Activated CD4-positive, CD25-positive, alpha-beta regulatory T cell treated with anti-CD3 and anti-CD28 coated beads, Interleukin-2, amount 50 U/mL, for 24 hours (primary cell): ENCODE measurements at regions not wholly inside any gene's neighbourhood (a gene's known extent, or its start where the extent isn't known, plus 50 kb on each side); places are given as distances from the start of the nearest gene placed in this dataset.
"Not testable (repeated sequence)": the region's sequence is repeated elsewhere in the genome, so short reads cannot be mapped to it uniquely, and the experiment has no call there.

Experiments used
- ATAC-seq, 2 donors: fragments of 150-1000 bp; cut with Tn5 transposase; one replicate each; pipeline ENCODE4 v1.10.0; 2021; ENCODE audit warnings: mild to moderate bottlenecking in 1 of 2, moderate library complexity in 1 of 2

GRCh38 chr20:12072954-12073264 is 155.2 kb downstream of the BTBD3 start:
- no peak for ATAC-seq

DNA sequence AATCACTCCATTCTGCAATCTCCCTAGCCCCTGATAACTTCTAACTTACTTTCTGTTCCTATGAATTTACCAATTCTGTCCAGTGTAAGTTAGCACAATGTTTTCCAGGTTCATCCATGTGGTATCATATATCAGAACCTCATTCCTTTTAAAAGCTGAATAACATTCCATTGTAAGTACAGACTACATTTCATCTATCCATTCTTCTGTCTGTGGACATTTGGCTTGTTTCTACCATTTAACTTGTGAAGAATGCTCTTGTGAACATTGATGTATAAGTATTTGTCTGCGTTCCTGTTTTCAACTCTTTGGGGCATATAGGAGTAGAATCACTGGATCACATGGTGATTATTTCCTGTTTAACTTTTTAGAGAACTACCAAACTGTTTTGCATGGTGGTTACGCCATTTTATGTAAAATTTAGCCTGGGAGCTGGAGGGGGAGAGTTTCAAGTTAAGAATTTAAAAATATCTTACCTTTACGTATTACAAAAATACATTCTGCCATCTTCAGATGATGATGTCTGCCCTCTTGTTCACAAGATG is 156.5 kb downstream of the BTBD3 start:
- ATAC-seq, result no peak

DNA sequence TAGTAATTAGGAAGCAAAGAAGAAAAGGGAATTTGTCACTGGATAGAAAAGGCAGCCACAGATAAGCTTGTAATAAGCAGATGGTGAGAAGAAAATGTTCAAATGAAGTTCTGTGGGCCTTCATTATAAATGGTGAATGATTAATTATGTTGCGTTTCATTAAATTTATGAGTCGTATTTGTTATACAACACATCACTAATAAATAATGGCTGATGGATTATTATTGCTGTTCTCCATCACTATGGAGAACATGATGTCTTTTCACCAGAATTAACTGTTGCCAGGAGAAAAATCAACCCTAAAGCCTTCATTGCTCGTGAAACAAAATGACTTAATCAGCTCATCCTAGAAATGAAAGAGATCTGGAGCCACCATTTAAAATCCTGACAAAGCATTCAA is 158.5 kb downstream of the BTBD3 start:
- no peak for ATAC-seq

DNA sequence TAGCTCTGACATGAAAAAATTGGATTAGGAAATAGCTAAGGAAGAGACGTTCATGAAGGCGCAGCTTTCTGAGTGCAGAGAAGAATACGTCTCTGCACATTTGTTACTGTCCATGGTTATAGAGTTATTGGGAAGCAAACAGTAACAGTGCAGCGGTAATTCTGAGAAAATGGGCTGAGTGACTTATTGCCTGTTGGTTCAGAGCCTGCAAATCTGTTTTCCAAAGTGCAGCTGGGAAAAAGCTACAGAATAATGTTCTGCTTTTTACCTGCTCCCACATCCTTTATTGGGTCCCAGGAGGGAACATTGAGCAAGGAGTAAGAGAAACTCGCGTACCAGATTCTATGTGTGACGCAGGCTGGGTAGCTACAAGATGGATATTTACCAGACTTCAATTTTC is 160.2 kb downstream of the BTBD3 start:
- no peak for ATAC-seq

- no peak for ATAC-seq
These were observed 161.8 kb downstream of the BTBD3 start for GRCh38 chr20:12079490-12079889.

- ATAC-seq, result no peak
These were observed 165.6 kb downstream of the BTBD3 start for GRCh38 chr20:12083269-12083668.

DNA sequence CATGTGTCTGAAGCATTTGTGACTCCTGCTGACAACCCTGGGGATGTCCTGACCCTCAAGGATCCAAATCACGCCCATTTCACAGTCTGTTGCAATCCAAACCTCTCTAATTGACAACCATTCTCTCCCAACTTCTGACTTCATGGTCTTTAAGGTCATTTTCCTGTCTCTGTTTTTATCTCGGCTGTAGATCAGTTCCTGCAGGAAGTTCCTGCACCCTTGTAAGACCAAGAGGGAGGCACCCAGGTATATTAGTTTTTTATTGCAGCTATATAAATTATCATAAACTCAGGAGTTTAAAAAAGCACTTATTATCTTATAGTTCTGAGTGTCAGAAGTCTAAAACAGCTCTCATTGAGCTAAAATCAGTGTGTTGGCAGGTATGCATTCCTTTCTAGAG is 166.8 kb downstream of the BTBD3 start:
- no peak for ATAC-seq

GRCh38 chr20:12086359-12086758 is 168.7 kb downstream of the BTBD3 start:
- no peak for ATAC-seq

DNA sequence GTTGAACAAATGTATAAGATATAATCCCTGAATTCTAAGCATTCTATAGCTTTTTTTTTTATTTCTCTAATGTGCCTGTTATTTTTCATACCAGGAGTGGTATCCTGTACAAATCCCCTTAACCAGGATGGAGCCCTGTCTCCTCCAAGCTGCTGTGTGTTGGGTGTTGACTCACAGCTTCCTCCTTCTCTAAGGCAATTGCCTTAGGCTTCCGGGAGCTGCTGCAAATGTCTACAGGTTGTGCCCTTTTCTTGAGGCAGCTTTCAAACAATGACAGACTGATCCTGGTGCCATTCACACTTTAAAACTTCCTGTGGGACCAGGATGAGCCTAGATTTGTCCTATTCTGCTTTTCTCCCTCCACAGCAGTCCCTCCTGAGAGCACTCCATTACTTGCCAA is 173.2 kb downstream of the BTBD3 start:
- no peak for ATAC-seq

DNA sequence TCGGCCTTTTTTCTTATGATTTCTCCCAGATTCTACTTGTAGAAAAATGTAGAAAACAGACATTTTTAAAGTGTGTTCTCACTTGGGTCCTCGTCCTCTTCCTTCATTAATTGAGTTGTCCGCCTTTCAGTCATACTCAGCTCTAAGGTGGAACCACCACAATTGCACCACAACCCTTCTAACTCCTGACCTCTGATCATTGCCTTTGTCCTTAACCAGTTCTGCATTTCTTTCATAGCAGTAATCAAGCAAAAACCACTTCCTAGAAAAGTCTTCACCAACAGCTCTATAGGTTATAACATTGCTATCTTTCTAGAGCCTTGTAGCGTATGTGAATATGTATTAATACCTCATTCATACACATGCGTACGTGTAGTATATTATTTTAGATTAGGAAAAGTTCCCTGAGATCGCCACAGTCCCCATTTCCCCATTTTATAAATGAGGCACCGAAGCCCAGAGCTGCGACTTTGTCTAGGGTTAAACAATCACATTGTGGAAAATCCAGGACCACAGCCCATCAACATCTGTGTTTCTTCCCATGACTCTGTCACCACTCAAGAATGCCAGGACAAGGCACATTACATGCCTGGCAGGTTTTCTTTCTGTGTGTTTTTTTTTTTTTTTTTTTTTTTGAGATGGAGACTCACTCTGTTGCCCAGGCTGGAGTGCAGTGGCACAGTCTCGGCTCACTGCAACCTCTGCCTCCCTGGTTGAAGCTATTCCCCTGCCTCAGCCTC is 175.5 kb downstream of the BTBD3 start:
- no peak for ATAC-seq

- not testable (repeated sequence) for ATAC-seq
These were observed 176.1 kb downstream of the BTBD3 start for GRCh38 chr20:12093797-12094190.

GRCh38 chr20:12095180-12095920 is 177.7 kb downstream of the BTBD3 start:
- ATAC-seq, result no peak

GRCh38 chr20:12098421-12098820 is 180.7 kb downstream of the BTBD3 start:
- no peak for ATAC-seq

GRCh38 chr20:12108846-12109245 is 191.2 kb downstream of the BTBD3 start:
- no peak for ATAC-seq

DNA sequence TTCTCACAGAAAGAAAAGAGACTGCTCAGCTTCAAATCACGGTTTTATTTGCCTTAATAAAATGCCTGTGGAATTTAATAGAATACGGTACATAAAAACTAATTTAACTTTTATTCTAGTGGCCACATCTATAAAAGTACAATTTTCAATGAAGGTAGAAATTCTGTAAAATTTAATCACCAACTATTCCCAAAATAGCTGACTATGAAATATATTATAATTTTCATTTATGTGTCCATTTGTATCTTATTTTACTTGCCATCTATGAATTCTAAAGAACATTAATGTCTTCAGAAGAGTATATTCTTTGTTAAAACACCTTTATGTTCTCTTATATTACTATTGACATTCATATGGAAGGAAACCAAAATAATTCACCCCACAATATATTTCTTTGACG is 192.6 kb downstream of the BTBD3 start:
- ATAC-seq, result no peak

- ATAC-seq, result no peak
These were observed 193.0 kb downstream of the BTBD3 start for GRCh38 chr20:12110711-12111110.

DNA sequence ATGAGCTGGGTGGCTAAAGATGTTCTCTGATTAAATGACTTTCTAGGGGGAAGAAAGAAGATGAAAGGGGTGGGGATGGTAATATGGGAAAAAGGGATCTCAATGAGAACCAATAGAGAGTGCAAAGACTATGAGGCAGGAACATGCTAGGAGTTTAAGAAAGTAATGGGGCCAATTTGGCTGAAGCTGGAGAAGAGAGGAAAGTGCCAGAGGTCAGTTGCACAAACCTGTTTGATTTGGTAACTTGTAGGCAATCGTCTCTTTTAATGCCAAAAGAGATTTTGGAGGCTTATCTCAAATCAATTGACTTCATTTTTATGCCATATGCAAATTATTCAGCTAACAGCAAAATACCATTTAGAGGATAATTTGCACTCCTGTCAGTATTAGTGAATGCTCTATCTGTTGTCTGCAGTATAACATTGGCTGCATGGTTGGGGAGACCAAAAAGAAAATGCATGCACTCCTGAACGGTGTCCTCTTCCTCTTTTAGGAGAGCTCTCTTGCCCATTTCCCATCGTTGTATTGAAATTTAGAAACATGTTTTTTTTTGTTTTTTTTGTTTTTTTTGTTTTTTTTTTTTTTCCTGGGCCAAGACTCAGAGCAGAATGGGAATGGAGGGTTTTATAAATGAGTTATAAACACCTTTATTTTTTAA is 193.9 kb downstream of the BTBD3 start:
- ATAC-seq, result no peak

GRCh38 chr20:12112089-12112474 is 194.4 kb downstream of the BTBD3 start:
- ATAC-seq, result no peak

GRCh38 chr20:12112665-12113064 is 195.0 kb downstream of the BTBD3 start:
- ATAC-seq, result no peak

- no peak for ATAC-seq
These were observed 195.4 kb downstream of the BTBD3 start for GRCh38 chr20:12113075-12113467.

DNA sequence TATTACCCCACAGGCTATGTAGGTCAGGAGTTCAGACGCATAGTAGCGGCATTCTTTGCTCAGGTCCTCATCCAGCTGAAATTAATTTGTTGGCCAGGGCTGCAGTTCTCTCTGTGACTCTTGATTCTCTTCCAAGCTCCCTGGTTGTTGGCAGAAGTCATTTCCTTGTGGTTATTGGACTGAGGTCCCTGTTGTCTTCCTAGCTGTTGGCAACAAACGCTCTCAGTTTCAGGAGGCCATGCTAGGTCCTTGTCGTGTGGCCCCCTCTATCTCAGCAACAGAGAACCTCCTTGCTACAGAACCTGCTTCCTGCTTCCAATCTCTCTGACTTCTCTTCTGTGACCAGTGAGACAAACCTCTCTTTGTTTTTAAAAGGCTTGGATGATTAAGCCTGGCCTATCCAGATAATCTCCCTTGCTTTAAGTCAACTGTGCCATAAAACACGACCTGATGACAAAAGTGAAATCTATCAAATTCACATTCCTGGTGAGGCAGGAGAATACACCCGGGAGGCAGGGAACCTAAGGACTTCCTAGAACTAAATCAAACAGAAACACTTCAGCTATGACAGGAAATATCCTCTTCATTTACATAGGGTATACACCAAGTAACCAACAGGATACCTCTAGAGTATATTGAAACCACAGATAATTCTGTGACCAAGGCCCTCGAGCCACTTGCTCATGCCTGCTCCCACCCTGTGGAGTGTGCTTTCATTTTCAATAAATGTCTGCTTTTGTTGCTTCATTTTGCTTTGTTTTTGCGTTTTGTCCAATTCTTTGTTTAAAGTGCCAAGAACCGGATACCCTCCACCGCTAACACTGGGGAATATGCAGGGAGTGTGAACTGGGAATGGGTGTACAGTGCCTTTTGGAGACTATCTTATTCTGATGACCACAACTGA is 196.0 kb downstream of the BTBD3 start:
- ATAC-seq, result no peak

DNA sequence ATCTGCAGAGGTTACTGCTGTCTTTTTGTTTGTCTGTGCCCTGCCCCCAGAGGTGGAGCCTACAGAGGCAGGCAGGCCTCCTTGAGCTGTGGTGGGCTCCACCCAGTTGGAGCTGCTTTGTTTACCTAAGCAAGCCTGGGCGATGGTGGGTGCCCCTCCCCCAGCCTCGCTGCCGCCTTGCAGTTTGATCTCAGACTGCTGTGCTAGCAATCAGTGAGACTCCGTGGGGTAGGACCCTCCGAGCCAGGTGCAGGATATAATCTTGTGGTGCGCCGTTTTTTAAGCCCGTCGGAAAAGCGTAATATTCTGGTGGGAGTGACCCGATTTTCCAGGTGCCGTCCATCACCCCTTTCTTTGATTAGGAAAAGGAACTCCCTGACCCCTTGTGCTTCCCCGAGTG is 211.4 kb downstream of the BTBD3 start:
- not testable (repeated sequence) for ATAC-seq

GRCh38 chr20:12129532-12129931 is 211.8 kb downstream of the BTBD3 start:
- ATAC-seq, result not testable (repeated sequence)
